ENCODE measurements at regions not wholly inside any gene's neighbourhood (a gene's known extent, or its start where the extent isn't known, plus 50 kb on each side); places are given as distances from the start of the nearest gene placed in this dataset.
A peak's percentile ranks its signal among the peaks of the same experiment; 100 is the strongest.

GRCh38 chr5:82349652-82350051, 71.5 kb upstream of the RPS23 start:
- DNase-seq: peak; percentile 55

GRCh38 chr5:82348784-82349425, 70.8 kb upstream of the RPS23 start:
- no peak for DNase-seq

GRCh38 chr5:82347201-82347865, 69.2 kb upstream of the RPS23 start:
- DNase-seq: no peak

GRCh38 chr5:82346399-82347165, 68.4 kb upstream of the RPS23 start:
- DNase-seq: no peak

GRCh38 chr5:82345108-82345507, 67.0 kb upstream of the RPS23 start:
- no peak for DNase-seq

- no peak for DNase-seq
Measured at GRCh38 chr5:82341325-82341724, 63.2 kb upstream of the RPS23 start.

- DNase-seq: no peak
Measured at GRCh38 chr5:82340799-82341198, 62.6 kb upstream of the RPS23 start.

GRCh38 chr5:82339792-82340191, 61.6 kb upstream of the RPS23 start:
- DNase-seq: no peak

GRCh38 chr5:82338771-82339373, 60.7 kb upstream of the RPS23 start:
- DNase-seq: no peak

- DNase-seq: no peak
Measured at GRCh38 chr5:82336959-82337351, 58.8 kb upstream of the RPS23 start.

- no peak for DNase-seq
Measured at GRCh38 chr5:82336226-82336958, 58.2 kb upstream of the RPS23 start.

- DNase-seq: no peak
Measured at GRCh38 chr5:82335806-82336205, 57.7 kb upstream of the RPS23 start.

GRCh38 chr5:82334856-82335255, 56.7 kb upstream of the RPS23 start:
- no peak for DNase-seq

GRCh38 chr5:82334085-82334692, 56.0 kb upstream of the RPS23 start:
- no peak for DNase-seq

- DNase-seq: no peak
Measured at GRCh38 chr5:82332886-82333615, 54.9 kb upstream of the RPS23 start.

GRCh38 chr5:82332064-82332855, 54.1 kb upstream of the RPS23 start:
- DNase-seq: no peak

- DNase-seq: peak; percentile 15
Measured at GRCh38 chr5:82331557-82331956, 53.4 kb upstream of the RPS23 start.

GRCh38 chr5:82330530-82331270, 52.5 kb upstream of the RPS23 start:
- DNase-seq: no peak

GRCh38 chr5:82329393-82329792, 51.2 kb upstream of the RPS23 start:
- DNase-seq: no peak

Measured in NCI-H82 (cell line).